ACC112 (cell line): ENCODE measurements at regions not wholly inside any gene's neighbourhood (a gene's known extent, or its start where the extent isn't known, plus 50 kb on each side); places are given as distances from the start of the nearest gene placed in this dataset.
"Not testable (repeated sequence)": the region's sequence is repeated elsewhere in the genome, so short reads cannot be mapped to it uniquely, and the experiment has no call there.

Experiments
- H2AFZ ChIP-seq: fragments of 200-600 bp; sonication (generic); one replicate; pipeline ENCODE4 v1.6.0; 2017; ENCODE audit warnings: antibody characterized with exemption, low read length; ENCODE audit not compliant: unreplicated experiment
- H3K27ac ChIP-seq: fragments of 200-600 bp; sonication (generic); 2 replicates; pipeline ENCODE4 v1.5.1; 2014; ENCODE audit warnings: low read depth, mild to moderate bottlenecking, antibody characterized with exemption, low read length, moderate library complexity
- H3K27me3 ChIP-seq: fragments of 200-600 bp; sonication (generic); 2 replicates; pipeline ENCODE4 v1.6.1; 2014; ENCODE audit warnings: mild to moderate bottlenecking, antibody characterized with exemption, low read length, moderate library complexity, mixed read lengths; ENCODE audit not compliant: insufficient read depth
- H3K36me3 ChIP-seq: fragments of 200-600 bp; sonication (generic); 2 replicates; pipeline ENCODE4 v1.6.1; 2016; ENCODE audit warnings: mild to moderate bottlenecking, antibody characterized with exemption, low read length, moderate library complexity, mixed read lengths; ENCODE audit not compliant: insufficient read depth
- H3K4me1 ChIP-seq: fragments of 200-600 bp; sonication (generic); one replicate; pipeline ENCODE4 v1.6.1; 2016; ENCODE audit warnings: low read length, mixed read lengths; ENCODE audit not compliant: insufficient read depth, unreplicated experiment, control insufficient read depth
- H3K4me3 ChIP-seq: fragments of 200-600 bp; sonication (generic); 2 replicates; pipeline ENCODE4 v1.5.1; 2014; ENCODE audit warnings: mild to moderate bottlenecking, low read depth, low read length
- H3K79me2 ChIP-seq: fragments of 200-600 bp; sonication (generic); one replicate; pipeline ENCODE4 v1.6.0; 2016; ENCODE audit warnings: low read length; ENCODE audit not compliant: control insufficient read depth, unreplicated experiment, insufficient read depth

GRCh38 chr3:82153892-82154291, 392.4 kb upstream of the GBE1 start:
- not testable (repeated sequence) for H2AFZ ChIP-seq, H3K4me3 ChIP-seq, H3K27ac ChIP-seq, H3K36me3 ChIP-seq, H3K79me2 ChIP-seq, H3K27me3 ChIP-seq
- H3K4me1 ChIP-seq, result peaks cover 11% of the 10 kb centered on the region

- H3K27me3 ChIP-seq, result no peaks in the 10 kb centered on the region
- H3K27ac ChIP-seq, result no peak overlapping the region
- H3K79me2 ChIP-seq, result no peaks in the 10 kb centered on the region
- no peak overlapping the region for H2AFZ ChIP-seq
- no peaks in the 10 kb centered on the region for H3K36me3 ChIP-seq
- H3K4me3 ChIP-seq, result no peak overlapping the region
- H3K4me1 ChIP-seq, result no peaks in the 10 kb centered on the region
Measured at GRCh38 chr3:82145742-82146141, 384.3 kb upstream of the GBE1 start.

GRCh38 chr3:82144811-82145210, 383.4 kb upstream of the GBE1 start:
- Histone ChIP-seq H3K4me1 (no peaks in the 10 kb centered on the region), H2AFZ (no peak overlapping the region), H3K36me3 (no peaks in the 10 kb centered on the region), H3K79me2 (no peaks in the 10 kb centered on the region), H3K27me3 (no peaks in the 10 kb centered on the region), H3K4me3 (no peak overlapping the region), H3K27ac (no peak overlapping the region)

GRCh38 chr3:82143661-82144412, 382.4 kb upstream of the GBE1 start:
- Histone ChIP-seq H3K36me3 (no peaks in the 10 kb centered on the region), H3K79me2 (no peaks in the 10 kb centered on the region), H3K27ac (no peak overlapping the region), H3K27me3 (no peaks in the 10 kb centered on the region), H2AFZ (no peak overlapping the region), H3K4me1 (no peaks in the 10 kb centered on the region), H3K4me3 (no peak overlapping the region)

GRCh38 chr3:82141592-82141991, 380.1 kb upstream of the GBE1 start:
- Histone ChIP-seq H3K79me2 (no peaks in the 10 kb centered on the region), H3K27ac (no peak overlapping the region), H3K4me1 (no peaks in the 10 kb centered on the region), H3K4me3 (no peak overlapping the region), H2AFZ (no peak overlapping the region), H3K36me3 (no peaks in the 10 kb centered on the region), H3K27me3 (no peaks in the 10 kb centered on the region)

- no peak overlapping the region for H3K4me3 ChIP-seq
- no peak overlapping the region for H3K27ac ChIP-seq
- H3K4me1 ChIP-seq, result no peaks in the 10 kb centered on the region
- H3K36me3 ChIP-seq, result no peaks in the 10 kb centered on the region
- no peaks in the 10 kb centered on the region for H3K27me3 ChIP-seq
- no peak overlapping the region for H2AFZ ChIP-seq
- no peaks in the 10 kb centered on the region for H3K79me2 ChIP-seq
Measured at GRCh38 chr3:82137861-82138260, 376.4 kb upstream of the GBE1 start.

- H3K36me3 ChIP-seq, result no peaks in the 10 kb centered on the region
- H3K27ac ChIP-seq, result no peak overlapping the region
- no peak overlapping the region for H2AFZ ChIP-seq
- H3K4me1 ChIP-seq, result no peaks in the 10 kb centered on the region
- H3K27me3 ChIP-seq, result no peaks in the 10 kb centered on the region
- H3K79me2 ChIP-seq, result no peaks in the 10 kb centered on the region
- no peak overlapping the region for H3K4me3 ChIP-seq
Measured at GRCh38 chr3:82137050-82137449, 375.6 kb upstream of the GBE1 start.

GRCh38 chr3:82133070-82133606, 371.7 kb upstream of the GBE1 start:
- Histone ChIP-seq H3K27ac (no peak overlapping the region), H3K36me3 (no peaks in the 10 kb centered on the region), H3K27me3 (no peaks in the 10 kb centered on the region), H3K79me2 (no peaks in the 10 kb centered on the region), H3K4me3 (no peak overlapping the region), H2AFZ (no peak overlapping the region), H3K4me1 (no peaks in the 10 kb centered on the region)

GRCh38 chr3:82132210-82133069, 371.0 kb upstream of the GBE1 start:
- H3K27ac ChIP-seq, result no peak overlapping the region
- H3K79me2 ChIP-seq, result no peaks in the 10 kb centered on the region
- no peak overlapping the region for H2AFZ ChIP-seq
- no peaks in the 10 kb centered on the region for H3K27me3 ChIP-seq
- no peak overlapping the region for H3K4me3 ChIP-seq
- H3K36me3 ChIP-seq, result no peaks in the 10 kb centered on the region
- H3K4me1 ChIP-seq, result no peaks in the 10 kb centered on the region

GRCh38 chr3:82130046-82130445, 368.6 kb upstream of the GBE1 start:
- H3K4me3 ChIP-seq, result no peak overlapping the region
- no peaks in the 10 kb centered on the region for H3K4me1 ChIP-seq
- H3K79me2 ChIP-seq, result no peaks in the 10 kb centered on the region
- H3K27me3 ChIP-seq, result no peaks in the 10 kb centered on the region
- H3K36me3 ChIP-seq, result no peaks in the 10 kb centered on the region
- H3K27ac ChIP-seq, result no peak overlapping the region
- H2AFZ ChIP-seq, result no peak overlapping the region
